GM19324 (cell line): ENCODE measurements at regions not wholly inside any gene's neighbourhood (a gene's known extent, or its start where the extent isn't known, plus 50 kb on each side); places are given as distances from the start of the nearest gene placed in this dataset.
"Not testable (repeated sequence)": the region's sequence is repeated elsewhere in the genome, so short reads cannot be mapped to it uniquely, and the experiment has no call there.

Experiments
- ATAC-seq: cut with Tn5 transposase; IDR thresholded peaks from one replicate; pipeline ENCODE4 v1.9.1; 2021; ENCODE audit warnings: mild to moderate bottlenecking, moderate library complexity; ENCODE audit not compliant: unreplicated experiment, low FRiP score

- no peak for ATAC-seq
Measured at GRCh38 chr16:72469932-72470331, 298.0 kb upstream of the PMFBP1 start.

- no peak for ATAC-seq
Measured at GRCh38 chr16:72468582-72468981, 296.6 kb upstream of the PMFBP1 start.

- ATAC-seq: no peak
Measured at GRCh38 chr16:72467157-72467759, 295.3 kb upstream of the PMFBP1 start.

GRCh38 chr16:72464597-72465368 lies 292.8 kb upstream of the PMFBP1 start:
- ATAC-seq: no peak

DNA sequence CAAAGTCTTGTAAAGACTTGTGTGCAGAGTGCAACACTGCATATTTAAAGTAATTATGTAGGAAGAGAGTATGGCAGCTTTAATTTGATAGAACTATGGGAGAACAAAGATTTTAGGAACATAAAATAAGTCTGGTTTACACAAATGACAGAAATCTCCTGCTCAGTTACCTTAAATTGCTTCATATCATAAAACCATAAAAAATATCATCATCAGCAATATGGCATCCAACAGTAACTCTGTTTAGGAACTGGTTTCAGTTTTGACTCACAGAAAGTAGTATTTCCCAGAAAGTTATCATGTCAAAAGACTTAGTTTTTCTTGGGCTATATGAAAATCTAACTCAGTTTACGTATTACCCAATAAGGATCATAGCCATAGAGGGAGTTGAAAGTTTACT lies 292.1 kb upstream of the PMFBP1 start:
- ATAC-seq: no peak

GRCh38 chr16:72458035-72458434 lies 286.1 kb upstream of the PMFBP1 start:
- no peak for ATAC-seq

DNA sequence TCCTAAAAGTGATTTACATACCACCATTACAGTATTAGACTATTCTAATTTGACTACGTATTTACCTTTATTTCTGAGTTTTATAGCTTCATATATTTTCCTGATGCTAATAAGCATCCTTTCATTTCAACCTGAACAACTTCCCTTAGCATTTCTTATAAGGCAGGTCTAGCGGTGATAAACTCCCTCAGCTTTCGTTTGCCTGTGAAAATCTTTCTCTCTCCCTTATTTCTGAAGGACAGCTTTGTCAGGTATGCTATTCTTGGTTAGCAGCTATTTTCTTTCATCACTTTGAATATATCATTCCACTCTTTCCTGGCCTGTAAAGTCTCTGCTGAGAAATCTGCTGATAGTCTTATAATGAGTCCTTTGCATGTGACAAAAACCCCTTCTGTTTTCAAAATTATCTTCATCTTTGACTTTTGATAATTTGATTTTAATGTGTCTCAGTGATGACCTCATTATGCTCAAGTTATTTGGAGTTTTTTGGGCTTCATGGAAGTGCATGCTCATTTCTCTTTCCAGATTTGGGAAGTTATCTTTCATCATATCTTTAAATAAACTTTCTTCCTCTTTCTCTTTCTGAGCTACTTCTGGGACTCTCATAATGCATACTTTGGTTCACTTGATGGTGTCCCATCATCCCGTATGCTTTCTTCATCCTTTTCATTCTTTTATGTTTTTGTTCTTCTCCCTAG lies 285.4 kb upstream of the PMFBP1 start:
- no peak for ATAC-seq

- ATAC-seq: no peak
Measured at GRCh38 chr16:72455743-72456659, 284.0 kb upstream of the PMFBP1 start.

DNA sequence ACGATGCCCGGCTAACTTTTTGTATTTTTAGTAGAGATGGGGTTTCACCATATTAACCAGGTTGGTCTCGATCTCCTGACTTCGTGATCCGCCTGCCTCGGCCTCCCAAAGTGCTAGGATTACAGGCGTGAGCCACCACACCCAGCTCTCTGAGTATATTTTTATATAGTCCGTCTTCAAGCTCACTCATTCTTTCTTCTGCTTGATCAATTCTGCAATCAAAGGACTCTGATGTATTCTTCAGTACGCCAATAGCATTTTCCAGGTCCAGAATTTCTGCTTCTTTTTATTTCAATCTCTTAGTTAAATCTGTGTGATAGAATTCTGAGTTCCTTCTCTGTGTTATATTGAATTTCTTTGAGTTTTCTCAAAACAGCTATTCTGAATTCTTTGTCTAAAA lies 281.9 kb upstream of the PMFBP1 start:
- not testable (repeated sequence) for ATAC-seq

- ATAC-seq: no peak
Measured at GRCh38 chr16:72444696-72445095, 272.7 kb upstream of the PMFBP1 start.

DNA sequence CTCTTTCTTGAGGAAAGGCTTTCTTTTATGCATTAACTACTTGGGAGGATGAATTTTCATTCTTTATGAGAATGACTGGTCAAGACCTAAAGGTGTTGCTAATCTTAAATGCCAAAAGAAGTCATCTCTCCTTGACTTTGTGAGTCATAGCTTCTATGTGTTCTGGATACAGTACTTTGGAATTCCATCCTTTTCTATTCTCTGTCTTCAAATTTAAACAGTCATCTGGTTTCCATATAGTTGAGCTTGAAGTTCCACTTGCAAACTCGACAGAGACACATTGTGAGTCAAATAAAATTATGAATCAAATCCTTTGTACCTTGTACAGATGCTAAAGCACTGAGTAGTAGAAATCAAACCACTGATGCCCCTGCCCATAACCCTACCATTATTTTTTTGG lies 271.9 kb upstream of the PMFBP1 start:
- ATAC-seq: no peak

- ATAC-seq: no peak
Measured at GRCh38 chr16:72442385-72443158, 270.6 kb upstream of the PMFBP1 start.

GRCh38 chr16:72437891-72438290 lies 265.9 kb upstream of the PMFBP1 start:
- no peak for ATAC-seq

- no peak for ATAC-seq
Measured at GRCh38 chr16:72434159-72434558, 262.2 kb upstream of the PMFBP1 start.

DNA sequence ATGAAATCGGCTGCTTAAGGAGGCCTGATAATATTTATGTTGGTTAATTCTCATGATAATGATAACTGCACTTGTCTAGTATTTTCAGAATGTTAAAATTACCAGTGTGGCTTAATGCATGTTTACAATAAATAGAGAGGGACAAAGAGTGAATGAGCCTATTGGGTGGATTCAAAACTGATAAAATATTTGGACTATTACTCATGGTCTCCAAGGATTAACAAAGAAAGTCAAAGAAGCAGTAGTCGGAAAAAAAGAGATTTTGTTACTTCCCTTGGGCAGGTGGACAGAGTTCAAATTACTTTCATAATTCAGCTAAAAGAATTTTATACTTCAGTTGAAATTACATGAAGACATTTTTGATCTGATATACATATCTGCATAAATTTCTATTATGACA lies 258.2 kb upstream of the PMFBP1 start:
- ATAC-seq: no peak

- no peak for ATAC-seq
Measured at GRCh38 chr16:72429671-72430081, 257.7 kb upstream of the PMFBP1 start.

DNA sequence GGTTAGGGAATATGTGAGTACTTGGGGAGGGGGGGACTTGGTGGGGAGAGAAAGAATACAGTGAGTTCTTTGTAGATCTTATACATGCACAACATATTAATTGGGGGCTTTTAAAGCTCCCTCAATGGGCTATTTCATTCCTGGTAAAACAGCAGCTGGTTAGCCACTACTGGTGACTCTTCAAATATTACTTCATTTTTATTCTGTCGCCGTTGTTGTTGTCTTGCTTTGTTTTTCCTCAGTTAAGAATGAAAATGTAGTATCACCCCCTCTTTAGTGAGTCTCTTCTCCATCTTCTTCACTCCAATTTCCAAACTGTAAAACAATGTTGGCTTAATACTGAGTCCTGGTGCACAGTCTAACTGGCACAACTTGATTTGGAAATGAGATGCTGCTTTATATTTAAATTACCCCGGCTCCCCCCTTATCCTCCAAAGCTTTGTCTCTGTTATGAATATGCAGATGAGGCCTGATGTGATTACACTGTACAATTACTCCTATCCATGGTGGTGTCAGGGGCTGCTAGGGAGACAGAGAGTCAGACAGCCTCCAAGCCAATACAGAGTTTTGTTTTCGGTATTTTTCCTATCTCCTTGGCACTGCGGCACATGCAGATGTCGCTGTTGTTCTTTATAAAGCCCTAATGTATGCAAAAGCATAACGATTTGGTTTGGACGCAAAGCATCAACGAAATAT lies 256.9 kb upstream of the PMFBP1 start:
- ATAC-seq: no peak

DNA sequence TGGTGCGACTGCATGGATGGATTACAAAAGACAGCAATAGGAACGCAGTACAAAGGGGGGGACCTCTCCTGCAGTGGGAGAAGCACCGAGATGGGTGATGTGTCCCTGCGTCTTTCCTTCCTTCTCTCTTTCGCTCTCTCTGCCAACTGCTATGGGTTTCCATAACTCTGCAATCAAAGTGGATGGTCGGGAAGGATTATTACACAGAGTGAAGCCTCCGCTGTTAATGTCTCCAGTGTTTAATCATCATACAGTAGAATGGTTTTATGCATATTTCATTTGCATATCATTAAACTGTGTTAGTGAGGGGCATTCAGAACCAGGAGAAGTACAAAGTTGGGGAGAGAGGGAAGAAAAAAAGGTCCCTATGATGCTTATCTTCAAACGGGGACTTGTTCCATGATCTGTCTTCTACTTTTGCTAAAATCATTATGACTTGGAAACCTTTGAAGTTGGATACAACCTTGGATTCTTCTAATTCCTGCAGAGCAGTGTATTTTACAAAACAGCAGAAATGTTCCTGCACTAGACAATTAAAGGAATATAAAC lies 255.9 kb upstream of the PMFBP1 start:
- no peak for ATAC-seq
